Thyroid gland (tissue), 4 donors: ENCODE measurements at regions not wholly inside any gene's neighbourhood (a gene's known extent, or its start where the extent isn't known, plus 50 kb on each side); places are given as distances from the start of the nearest gene placed in this dataset.

Source experiments
- DNase-seq, 2 donors: peaks; one replicate each; pipeline ENCODE4 v3.0.0-alpha.2; 2019
- H3K27ac ChIP-seq, 3 donors: fragments of 200-600 bp; sonication (generic); 1 replicate in 2 of 3; 2 replicates in 1 of 3; pipeline ENCODE4 v1.5.1; 2016 to 2019; ENCODE audit warnings: mild to moderate bottlenecking in 1 of 3, moderate library complexity in 1 of 3
- H3K27me3 ChIP-seq: fragments of 200-600 bp; sonication (generic); one replicate; pipeline ENCODE4 v1.5.1; 2019
- H3K36me3 ChIP-seq, 2 donors: fragments of 200-600 bp; sonication (generic); one replicate each; pipeline ENCODE4 v1.5.1; 2016 to 2019
- H3K4me1 ChIP-seq, 2 donors: fragments of 200-600 bp; sonication (generic); one replicate each; pipeline ENCODE4 v1.5.1; 2017 to 2019
- H3K4me3 ChIP-seq, 3 donors: fragments of 200-600 bp; sonication (generic); replicated peaks in 1 of 3; 1 replicate in 2 of 3; 2 replicates in 1 of 3; pipeline ENCODE4 v1.5.1; 2016; ENCODE audit warnings: mild to moderate bottlenecking in 1 of 3
- H3K9me3 ChIP-seq: fragments of 200-600 bp; sonication (generic); one replicate; pipeline ENCODE4 v1.5.1; 2017
- POLR2A ChIP-seq, 2 donors: fragments of 450-650 bp; IDR thresholded peaks; one replicate each; pipeline ENCODE4 v1.6.1; 2017; ENCODE audit warnings: antibody characterized with exemption in 2 of 2, mild to moderate bottlenecking in 2 of 2, moderate library complexity in 1 of 2
- WGBS, 2 donors: methylation state at CpG; one replicate each; pipeline ENCODE4 v1.1.5; 2017; 5-methylcytosine and 5-hydroxymethylcytosine counted together
- intact Hi-C: fragments of 100-400 bp; cut with DNase I; formaldehyde crosslinking; loops from one replicate; pipeline ENCODE4 v1.15.1; 2023
- TF ChIP-seq, protein P1 (sequence below), 6 experiments: fragments of 200-600 bp in 3 of 6; fragments of 450-650 bp in 3 of 6; sonication (generic) in 3 of 6; IDR thresholded peaks; one replicate each; pipeline ENCODE4 v1.5.1; 2016 to 2019; ENCODE audit warnings: antibody characterized with exemption in 6 of 6, mild to moderate bottlenecking in 2 of 6, inconsistent platforms in 1 of 6, moderate library complexity in 1 of 6

DNA sequence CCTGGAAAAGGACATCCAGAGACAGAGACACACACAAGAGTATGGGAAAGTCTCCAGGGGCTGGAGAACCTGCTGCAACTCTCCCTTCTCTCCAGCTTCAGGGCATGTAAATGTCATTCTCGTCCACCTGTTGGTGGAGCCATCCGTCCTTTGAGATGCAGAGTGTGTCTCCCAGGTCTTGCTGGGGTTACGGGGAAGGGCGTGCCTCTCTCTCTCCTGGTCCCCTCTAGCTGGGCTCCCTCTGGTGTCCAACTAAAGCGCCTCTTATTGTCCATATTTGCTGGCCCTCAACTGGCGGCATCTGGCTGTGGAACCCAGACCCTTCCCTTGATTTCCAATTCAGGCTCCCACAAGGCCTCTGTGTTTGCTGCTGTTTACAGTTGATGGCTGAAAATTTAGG is 244.1 kb downstream of the BMP7 start:
- no peak for TF ChIP-seq POLR2A (IDR thresholded peaks at IDR 0.05)
- TF ChIP-seq, protein P1, sequence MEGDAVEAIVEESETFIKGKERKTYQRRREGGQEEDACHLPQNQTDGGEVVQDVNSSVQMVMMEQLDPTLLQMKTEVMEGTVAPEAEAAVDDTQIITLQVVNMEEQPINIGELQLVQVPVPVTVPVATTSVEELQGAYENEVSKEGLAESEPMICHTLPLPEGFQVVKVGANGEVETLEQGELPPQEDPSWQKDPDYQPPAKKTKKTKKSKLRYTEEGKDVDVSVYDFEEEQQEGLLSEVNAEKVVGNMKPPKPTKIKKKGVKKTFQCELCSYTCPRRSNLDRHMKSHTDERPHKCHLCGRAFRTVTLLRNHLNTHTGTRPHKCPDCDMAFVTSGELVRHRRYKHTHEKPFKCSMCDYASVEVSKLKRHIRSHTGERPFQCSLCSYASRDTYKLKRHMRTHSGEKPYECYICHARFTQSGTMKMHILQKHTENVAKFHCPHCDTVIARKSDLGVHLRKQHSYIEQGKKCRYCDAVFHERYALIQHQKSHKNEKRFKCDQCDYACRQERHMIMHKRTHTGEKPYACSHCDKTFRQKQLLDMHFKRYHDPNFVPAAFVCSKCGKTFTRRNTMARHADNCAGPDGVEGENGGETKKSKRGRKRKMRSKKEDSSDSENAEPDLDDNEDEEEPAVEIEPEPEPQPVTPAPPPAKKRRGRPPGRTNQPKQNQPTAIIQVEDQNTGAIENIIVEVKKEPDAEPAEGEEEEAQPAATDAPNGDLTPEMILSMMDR (IDR thresholded peaks at IDR 0.05), result no peak
- DNase-seq, result no peak
- WGBS, 2 donors, result 78 to 81% methylated on average over 6 of the region's 6 CpGs
- Histone ChIP-seq H3K27me3 (no peaks in the 10 kb centered on the region), H3K36me3 (no peaks in the 10 kb centered on the region), H3K4me3 (no peak overlapping the region), H3K4me1 (peaks cover 11 to 13% of the 10 kb centered on the region in 2 donors), H3K9me3 (no peaks in the 10 kb centered on the region), H3K27ac (no peak overlapping the region)
- intact Hi-C loops, result no loop called here

DNA sequence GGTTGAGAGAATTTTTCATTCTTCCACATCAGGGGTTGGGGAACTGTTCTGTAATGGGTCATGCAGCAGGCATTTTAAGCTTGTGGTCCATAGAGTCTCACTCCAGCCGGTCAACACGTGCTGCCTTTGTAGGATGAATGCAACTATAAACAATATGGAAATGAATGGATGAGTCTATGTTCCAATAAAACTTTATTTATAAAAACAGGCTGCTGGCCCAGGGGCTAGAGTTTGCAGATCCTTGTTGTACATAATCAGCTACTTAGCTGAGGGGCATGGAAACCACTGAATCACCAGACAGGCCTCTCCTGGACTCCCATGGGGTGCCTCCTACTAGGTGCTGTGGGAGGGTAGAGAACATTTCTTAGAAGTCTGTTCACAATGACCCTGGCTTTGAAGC is 243.4 kb downstream of the BMP7 start:
- no peaks in the 10 kb centered on the region for H3K9me3 ChIP-seq
- H3K4me1 ChIP-seq, result peaks cover 13% of the 10 kb centered on the region in 2 donors
- no peaks in the 10 kb centered on the region for H3K27me3 ChIP-seq
- no peak for DNase-seq
- intact Hi-C loops, result no loop called here
- WGBS, 2 donors, result 88 to 98% methylated on average over 2 of the region's 2 CpGs
- TF ChIP-seq, protein P1 (IDR thresholded peaks at IDR 0.05), result no peak
- TF ChIP-seq POLR2A (IDR thresholded peaks at IDR 0.05), result no peak
- H3K4me3 ChIP-seq, result no peak overlapping the region
- no peak overlapping the region for H3K27ac ChIP-seq
- H3K36me3 ChIP-seq, result no peaks in the 10 kb centered on the region

DNA sequence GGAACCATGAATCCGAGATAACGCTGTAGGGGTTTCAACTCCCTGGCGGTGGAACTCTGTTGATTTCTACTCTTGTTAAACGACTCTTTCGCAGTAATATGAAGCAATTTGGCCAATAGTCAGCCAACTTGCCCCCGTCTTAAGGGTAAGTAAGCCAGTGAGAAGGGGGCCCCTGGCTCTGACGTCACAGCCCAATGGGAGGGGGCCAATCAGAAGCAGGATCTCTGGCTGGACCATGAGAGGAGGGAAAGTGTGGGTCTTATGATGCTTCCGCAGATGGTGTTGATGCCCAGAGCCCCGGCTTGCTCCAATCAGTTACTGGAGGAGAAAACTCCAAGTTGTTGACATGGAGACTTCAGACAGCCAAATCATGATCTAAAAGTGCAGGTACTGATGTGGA is 242.4 kb downstream of the BMP7 start:
- no peak for TF ChIP-seq POLR2A (IDR thresholded peaks at IDR 0.05)
- TF ChIP-seq, protein P1 (IDR thresholded peaks at IDR 0.05), result no peak
- Histone ChIP-seq H3K27me3 (no peaks in the 10 kb centered on the region), H3K9me3 (no peaks in the 10 kb centered on the region), H3K4me3 (no peak overlapping the region), H3K36me3 (no peaks in the 10 kb centered on the region), H3K4me1 (peaks cover 13 to 18% of the 10 kb centered on the region in 2 donors), H3K27ac (no peak overlapping the region)
- intact Hi-C loops, result no loop called here
- DNase-seq, result no peak
- 92 to 95% methylated on average over 9 of the region's 9 CpGs for WGBS, 2 donors

DNA sequence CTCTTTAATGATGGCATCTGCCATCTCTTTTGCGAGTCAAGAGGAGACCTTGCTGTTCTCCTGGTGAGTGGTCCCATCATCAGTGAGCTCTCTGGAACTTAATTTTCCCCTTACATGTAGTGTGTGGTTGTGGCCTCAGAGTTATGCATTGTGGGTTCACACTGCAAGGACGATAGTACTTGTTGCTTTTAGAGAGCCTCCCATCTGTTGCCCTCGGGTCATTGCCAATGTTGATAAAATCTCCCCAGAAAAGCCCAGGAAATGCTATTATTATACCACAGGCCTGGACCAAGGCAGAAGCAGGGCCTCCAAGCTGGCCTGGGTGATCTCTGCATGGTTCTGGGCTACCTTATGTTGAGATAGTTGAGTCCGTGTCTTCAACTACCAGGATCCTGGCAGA is 241.6 kb downstream of the BMP7 start:
- no peak for TF ChIP-seq POLR2A (IDR thresholded peaks at IDR 0.05)
- TF ChIP-seq, protein P1 (IDR thresholded peaks at IDR 0.05), result no peak
- peaks cover 13 to 18% of the 10 kb centered on the region in 2 donors for H3K4me1 ChIP-seq
- H3K9me3 ChIP-seq, result no peaks in the 10 kb centered on the region
- H3K27me3 ChIP-seq, result no peaks in the 10 kb centered on the region
- WGBS, 2 donors, result 52 to 66% methylated on average over 4 of the region's 4 CpGs
- DNase-seq, result no peak
- peak overlapping the region; percentile 70 to 73 (median 70) for H3K27ac ChIP-seq
- H3K4me3 ChIP-seq, result no peak overlapping the region
- intact Hi-C loops, result no loop called here
- H3K36me3 ChIP-seq, result no peaks in the 10 kb centered on the region

DNA sequence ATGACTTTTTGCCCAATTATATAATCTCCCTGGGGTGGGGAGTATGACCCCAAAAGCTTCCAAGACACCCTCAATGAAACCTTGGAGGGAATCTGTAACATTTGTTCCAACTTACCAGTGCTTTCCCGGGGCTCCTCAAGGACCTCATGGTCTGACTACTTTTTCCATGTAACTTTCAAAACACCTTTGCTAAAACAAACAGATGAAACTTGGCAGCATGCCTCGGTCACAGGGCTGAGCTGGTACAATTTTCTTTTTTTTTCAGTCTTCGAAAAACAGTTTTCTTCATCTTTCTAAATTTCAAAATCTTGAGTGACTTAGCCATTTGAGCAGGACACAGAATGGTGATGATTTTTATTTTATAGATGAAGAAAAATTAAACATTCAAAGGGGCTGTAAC is 241.2 kb downstream of the BMP7 start:
- Histone ChIP-seq H3K36me3 (no peaks in the 10 kb centered on the region), H3K27me3 (no peaks in the 10 kb centered on the region), H3K4me3 (no peak overlapping the region), H3K9me3 (no peaks in the 10 kb centered on the region), H3K4me1 (peaks cover 13 to 18% of the 10 kb centered on the region in 2 donors), H3K27ac (peak overlapping the region; percentile 70 to 73 (median 70))
- peak; percentile 88 to 92 for DNase-seq
- WGBS, 2 donors, result 20 to 28% methylated on average over 3 of the region's 3 CpGs
- intact Hi-C loops, result no loop called here
- TF ChIP-seq POLR2A (IDR thresholded peaks at IDR 0.05), result no peak
- TF ChIP-seq, protein P1 (IDR thresholded peaks at IDR 0.05), result no peak
